HFF-Myc (cell line): ENCODE measurements at regions not wholly inside any gene's neighbourhood (a gene's known extent, or its start where the extent isn't known, plus 50 kb on each side); places are given as distances from the start of the nearest gene placed in this dataset.
A peak's percentile ranks its signal among the peaks of the same experiment; 100 is the strongest.

ENCODE experiments used
- DNase-seq: peaks from one replicate; pipeline ENCODE4 v3.0.0-alpha.2; 2011; ENCODE audit warnings: low read depth; ENCODE audit errors: extremely low read depth
- H3K4me3 ChIP-seq: replicated peaks from 2 replicates; pipeline ENCODE4 v1.5.1; 2011; ENCODE audit warnings: low read depth, mild to moderate bottlenecking, control low read depth, low read length
- CTCF ChIP-seq: IDR thresholded peaks from 2 replicates; pipeline ENCODE4 v1.5.1; 2012; ENCODE audit warnings: mild to moderate bottlenecking, low read depth, low read length, control low read depth; ENCODE audit errors: missing control alignments

DNA sequence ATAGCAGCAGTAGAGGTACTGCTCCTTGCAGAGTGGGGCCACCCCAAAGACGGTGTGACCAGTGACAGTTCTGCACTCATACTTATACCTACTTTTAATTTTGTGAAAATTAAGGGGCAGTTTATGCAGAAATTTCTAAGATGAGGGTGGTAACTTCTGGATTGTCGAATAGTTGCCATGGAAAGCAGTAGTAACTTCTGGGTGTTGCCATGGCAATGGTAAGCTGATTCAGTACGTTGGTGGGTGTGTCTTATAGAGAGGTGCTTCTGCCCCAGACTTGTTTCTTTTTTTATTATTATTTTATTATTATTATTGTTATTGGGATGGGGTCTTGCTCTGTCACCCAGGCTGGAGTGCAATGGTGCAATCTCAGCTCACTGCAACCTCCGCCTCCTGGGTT lies 82.8 kb upstream of the L3MBTL4 start:
- DNase-seq: no peak
- no peak overlapping the region for H3K4me3 ChIP-seq
- no peak for TF ChIP-seq CTCF

DNA sequence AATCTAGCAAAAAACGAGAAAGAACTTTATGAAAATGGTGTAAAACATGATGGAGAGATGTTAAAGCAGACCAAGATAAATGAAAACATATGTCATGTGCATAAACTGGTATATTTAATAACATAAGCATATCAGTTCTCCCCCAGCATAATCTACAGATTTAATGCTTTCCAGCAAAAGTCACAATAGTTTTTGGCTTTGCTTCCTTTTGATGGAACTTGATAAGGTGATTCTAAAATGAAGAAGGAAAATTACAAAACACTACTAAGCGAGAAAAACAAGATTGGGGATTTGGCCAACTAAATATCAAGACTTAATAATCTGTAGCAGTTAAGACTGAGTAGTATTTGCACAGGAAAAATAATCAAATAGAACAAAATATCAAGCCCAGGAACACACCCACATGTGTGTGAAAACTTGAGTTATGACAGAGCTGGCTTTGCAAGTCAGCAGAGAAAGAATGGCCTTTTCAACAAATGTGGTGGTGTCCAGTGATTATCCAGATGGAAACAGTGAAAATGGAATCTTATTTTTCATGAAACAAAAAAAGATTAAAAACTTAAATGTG lies 83.7 kb upstream of the L3MBTL4 start:
- no peak for TF ChIP-seq CTCF
- no peak overlapping the region for H3K4me3 ChIP-seq
- DNase-seq: no peak

GRCh38 chr18:6504605-6505497 lies 90.1 kb upstream of the L3MBTL4 start:
- no peak for TF ChIP-seq CTCF
- H3K4me3 ChIP-seq: no peak overlapping the region
- DNase-seq: no peak

- no peak for DNase-seq
- no peak for TF ChIP-seq CTCF
- no peak overlapping the region for H3K4me3 ChIP-seq
Measured at GRCh38 chr18:6505498-6505875, 90.8 kb upstream of the L3MBTL4 start.

DNA sequence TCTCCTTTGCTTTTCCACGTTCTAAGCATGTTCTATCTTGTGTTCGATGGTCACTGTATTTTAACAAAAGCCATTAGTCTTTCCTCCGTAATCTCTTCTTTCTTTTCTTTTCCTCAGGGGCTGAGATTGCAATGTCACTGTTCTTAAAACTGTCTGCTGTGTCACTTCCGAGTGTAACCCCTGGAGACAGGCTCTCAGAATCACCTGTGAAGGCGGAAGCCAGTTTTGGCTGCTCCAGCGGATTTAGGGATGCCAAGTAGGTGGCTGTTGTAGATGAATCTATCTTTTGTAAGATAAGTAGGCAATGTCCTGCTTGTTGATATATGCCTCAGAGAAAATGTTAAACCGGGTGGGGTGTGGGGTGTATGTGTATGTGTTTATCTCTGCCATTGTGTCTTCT lies 94.7 kb upstream of the L3MBTL4 start:
- H3K4me3 ChIP-seq: no peak overlapping the region
- TF ChIP-seq CTCF: no peak
- no peak for DNase-seq

DNA sequence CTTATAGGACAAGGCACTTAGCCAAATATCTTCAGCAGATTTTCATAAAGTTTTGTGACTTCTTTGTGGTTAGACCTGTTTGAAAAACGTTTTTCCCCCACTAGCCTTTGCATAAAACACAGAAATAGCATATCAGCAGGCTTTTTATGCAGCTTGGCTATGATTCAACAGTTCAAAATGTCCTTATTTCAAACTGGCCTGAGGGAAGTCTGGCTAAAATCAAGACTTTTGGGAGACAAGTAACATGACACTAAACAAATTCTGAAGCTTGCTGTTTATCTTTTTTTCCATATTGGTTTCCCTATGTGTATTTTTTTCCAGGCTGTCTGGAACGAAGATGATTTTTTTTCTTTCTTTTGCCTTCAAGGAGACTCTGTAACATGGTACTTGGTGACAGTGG lies 95.1 kb upstream of the L3MBTL4 start:
- no peak overlapping the region for H3K4me3 ChIP-seq
- no peak for TF ChIP-seq CTCF
- DNase-seq: peak; percentile 7
